ENCODE measurements at regions not wholly inside any gene's neighbourhood (a gene's known extent, or its start where the extent isn't known, plus 50 kb on each side); places are given as distances from the start of the nearest gene placed in this dataset.

GRCh38 chr1:208552928-208553327 is 308.7 kb upstream of the PLXNA2 start:
- no peak for DNase-seq

DNA sequence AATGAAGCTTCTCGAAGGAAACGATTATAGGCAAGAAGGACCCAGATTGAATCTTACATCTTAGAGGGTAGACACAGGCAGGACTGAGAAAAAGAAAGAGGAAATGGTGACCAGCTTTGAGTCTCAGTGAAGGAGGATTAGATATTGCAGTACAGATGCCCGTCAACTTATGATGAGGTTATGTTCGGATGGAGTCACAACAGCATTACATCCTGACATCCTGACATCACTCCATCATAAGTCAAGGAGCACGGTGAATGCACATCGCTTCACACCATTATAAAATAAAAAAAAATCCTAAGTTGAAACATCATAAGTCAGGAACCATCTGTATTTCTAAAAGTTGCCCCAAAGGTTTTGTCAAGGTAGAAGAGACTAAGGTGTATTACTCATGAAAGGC is 312.3 kb upstream of the PLXNA2 start:
- no peak for DNase-seq

GRCh38 chr1:208557046-208557722 is 313.0 kb upstream of the PLXNA2 start:
- DNase-seq = no peak

DNA sequence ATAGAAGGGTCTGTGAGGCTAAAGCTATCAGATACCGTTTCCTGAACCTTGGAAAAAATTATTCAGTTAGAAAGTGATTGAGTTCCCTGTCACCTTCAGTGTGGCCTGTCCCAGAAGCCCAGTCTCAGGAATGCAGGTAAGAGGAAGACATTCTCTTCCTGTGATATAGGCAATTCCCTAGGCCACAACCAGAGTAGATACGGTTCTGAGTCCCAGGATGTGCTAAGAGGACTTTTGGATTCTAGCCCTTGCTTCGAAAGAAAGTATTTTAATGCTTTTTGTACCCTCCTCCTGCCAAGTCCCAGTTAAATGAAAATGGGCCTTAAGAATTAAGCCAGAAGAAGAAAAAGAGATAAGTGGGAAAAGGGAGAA is 313.5 kb upstream of the PLXNA2 start:
- no peak for DNase-seq

DNA sequence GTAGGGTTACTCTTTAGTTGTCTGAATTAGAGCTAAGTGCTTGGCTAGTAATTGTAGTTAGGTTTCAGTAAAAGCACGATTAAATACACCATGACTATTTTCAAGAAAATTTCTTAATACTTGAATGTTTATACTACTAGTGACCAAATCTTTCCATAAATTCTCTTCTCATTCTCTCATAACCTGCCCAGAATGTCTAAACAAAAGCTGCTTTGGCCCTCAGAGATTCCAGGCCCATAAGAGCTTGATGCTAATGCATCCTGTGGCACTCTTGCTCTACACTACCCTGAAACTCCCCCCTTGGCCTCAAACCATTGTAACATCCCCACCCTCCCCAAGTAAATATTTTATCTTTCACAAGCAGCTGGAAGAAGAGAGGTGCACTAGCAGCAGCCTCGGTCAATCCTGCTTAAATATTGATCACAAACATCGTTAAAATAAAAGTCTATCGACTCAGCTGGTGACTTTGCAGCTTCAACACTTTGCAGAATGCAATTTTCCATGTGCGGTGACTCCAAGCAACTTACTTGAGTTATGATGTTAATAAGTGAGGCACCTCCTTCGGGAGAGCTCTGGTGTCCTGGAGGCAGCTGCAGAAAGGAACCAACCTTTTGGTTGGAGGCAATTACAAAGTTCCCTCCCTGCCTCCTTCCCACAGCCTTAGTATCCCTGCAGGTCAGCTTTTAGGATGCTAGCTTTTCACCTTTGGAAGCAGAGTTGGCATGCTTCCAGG is 315.6 kb upstream of the PLXNA2 start:
- no peak for DNase-seq

DNA sequence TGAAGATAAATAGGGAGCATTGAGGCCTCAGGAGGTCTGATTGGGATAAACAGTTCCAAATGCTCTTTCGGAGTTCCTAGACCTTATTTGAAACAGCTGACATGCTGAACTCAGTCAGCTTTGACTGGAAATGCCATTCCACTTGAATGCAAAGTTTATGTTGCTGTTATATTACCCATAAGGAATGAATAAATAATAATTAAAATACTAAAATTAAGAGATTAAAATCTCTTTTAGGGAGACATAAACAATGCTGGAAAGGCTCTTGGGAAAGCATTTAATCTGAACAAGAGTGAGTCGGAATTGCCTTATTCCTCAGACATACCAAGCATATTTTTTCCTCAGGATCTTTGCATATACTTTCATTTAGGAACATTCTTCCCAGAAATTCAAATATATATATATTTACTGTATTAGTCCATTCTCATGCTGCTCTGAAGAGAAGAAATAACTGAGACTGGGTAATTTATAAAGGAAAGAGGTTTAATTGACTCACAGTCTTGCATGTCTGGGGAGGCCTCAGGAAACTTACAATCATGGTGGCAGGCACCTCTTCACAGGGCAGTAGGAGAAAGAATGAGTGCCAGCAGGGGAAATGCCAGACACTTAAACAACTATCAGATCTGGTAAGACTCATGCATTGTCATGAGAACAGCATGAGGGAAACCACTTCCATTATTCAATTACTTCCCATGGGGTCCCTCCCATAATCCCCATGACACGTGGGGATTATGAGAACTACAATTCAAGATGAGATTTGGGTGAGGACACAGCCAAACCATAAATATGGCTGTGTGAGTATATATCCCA is 318.2 kb upstream of the PLXNA2 start:
- no peak for DNase-seq

DNA sequence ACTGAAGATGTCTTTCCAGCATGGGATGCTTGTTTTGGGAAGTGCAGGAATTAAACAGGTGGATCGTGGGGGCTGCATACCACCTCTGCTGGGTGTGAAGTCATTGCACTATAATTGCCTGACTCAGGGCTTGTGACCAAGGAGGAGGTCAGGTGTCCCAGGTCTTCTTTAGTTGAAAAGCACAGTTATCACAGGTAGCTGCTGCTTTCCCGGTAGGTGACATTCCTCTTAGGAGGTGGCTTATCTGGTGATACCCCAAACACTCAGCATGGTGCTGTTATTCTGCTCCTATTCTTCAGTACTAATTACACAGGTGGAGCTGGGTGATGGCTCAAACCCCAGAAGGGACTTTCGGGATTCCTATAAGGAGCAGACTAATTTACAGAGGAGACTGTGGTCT is 320.3 kb upstream of the PLXNA2 start:
- DNase-seq = no peak

- DNase-seq = no peak
These were observed 321.7 kb upstream of the PLXNA2 start for GRCh38 chr1:208565756-208566440.

DNA sequence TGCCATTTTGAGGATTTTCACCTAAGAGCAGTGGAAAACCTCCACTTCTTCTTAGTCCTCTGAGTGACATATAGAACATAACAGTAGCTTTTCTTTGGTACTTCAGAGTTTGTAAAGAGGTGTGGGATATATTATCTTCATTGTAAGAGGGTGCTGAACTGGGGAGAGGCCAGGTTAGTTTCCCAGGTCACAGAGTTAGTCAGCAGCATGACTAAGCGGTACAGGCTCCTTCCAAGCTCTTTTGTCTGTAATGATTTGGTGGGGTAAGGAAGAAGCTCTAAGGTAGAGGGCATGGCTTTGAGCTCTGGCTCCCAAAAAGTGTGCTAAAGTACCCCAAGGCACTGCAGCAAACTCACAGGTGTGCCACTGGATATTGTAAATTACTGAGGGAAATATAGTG is 325.0 kb upstream of the PLXNA2 start:
- DNase-seq = no peak

- DNase-seq = no peak
These were observed 326.2 kb upstream of the PLXNA2 start for GRCh38 chr1:208570362-208570761.

DNA sequence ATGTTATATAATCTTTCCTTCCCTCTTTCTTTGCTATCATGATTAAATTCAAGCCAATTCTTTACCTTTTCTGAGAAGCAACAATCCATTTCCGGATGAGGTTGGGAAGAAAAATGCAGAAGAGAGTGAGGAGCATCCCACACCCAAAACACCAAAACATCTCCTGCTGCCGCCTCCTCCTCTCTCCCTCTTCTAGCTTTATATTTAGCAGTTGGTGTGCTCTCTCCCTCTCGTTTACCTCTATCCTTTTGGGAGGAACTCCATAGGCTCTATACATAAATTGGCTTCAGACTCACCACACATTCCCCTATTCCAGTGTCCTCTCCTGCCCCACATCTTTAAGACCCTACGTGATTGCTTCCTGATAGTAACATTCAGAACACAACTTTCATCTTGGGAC is 332.2 kb upstream of the PLXNA2 start:
- no peak for DNase-seq

GRCh38 chr1:208577381-208577905 is 333.3 kb upstream of the PLXNA2 start:
- no peak for DNase-seq

DNA sequence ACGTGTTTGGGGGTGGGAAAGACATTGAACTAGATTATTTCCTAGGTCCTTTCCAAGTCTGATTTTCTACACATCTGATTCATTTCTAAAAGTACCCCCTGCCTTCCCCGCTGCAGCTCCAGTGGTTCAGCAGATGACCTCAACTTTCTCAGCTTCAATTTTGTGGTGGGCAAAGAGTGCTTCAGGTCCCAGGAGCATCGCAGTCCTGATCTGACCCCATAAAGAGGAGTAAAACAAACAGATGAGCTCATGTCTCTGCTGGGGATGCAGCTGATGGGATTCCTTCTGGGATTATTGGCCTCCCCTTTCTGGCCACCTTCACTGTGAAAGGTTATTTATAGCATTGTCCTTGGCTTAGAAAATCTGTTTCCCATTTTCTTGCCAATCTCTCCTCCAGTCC is 337.0 kb upstream of the PLXNA2 start:
- no peak for DNase-seq

GRCh38 chr1:208581667-208582066 is 337.5 kb upstream of the PLXNA2 start:
- no peak for DNase-seq

GRCh38 chr1:208584167-208584755 is 340.1 kb upstream of the PLXNA2 start:
- DNase-seq = no peak

DNA sequence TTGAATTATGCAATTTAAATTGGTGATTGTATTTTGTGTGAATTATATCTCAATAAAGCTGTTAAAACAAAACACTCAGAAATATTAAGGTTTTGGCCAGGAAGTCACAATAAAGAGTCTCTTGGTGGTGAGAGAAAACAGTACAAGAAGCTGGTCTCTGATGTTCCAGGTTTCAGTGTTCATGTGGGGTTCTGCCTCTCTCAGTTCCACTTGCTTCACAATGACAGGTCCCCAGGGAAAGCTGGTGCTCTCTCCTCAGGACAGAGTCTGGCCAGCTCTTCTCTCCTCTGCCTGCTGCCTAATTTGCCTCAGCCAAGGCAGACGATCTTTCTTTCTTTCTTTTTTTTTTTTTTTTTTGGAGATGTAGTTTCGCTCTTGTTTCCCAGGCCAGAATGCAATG is 342.9 kb upstream of the PLXNA2 start:
- no peak for DNase-seq

- DNase-seq = no peak
These were observed 349.3 kb upstream of the PLXNA2 start for GRCh38 chr1:208593306-208594006.

- DNase-seq = no peak
These were observed 351.1 kb upstream of the PLXNA2 start for GRCh38 chr1:208595236-208595635.

GRCh38 chr1:208595745-208596144 is 351.6 kb upstream of the PLXNA2 start:
- DNase-seq = no peak

DNA sequence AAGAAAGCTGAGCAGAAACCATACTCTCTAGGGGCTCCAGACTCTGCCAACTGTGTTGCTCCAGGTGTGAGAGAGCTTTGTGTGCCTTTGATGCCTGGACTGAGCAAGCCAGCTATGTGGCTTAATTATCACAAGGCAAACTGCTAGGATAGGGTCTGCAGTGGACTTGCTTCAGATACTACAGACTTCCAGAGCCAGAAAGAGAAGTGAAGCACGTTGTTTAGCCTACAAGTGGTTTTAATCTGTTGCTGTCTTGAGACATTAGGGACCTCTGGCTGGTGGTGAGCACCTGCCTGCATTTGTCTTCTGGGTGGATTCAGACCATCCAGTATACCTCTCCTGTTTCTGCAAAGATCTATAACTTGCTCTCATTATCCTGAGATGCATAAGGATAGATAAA is 353.4 kb upstream of the PLXNA2 start:
- no peak for DNase-seq

DNA sequence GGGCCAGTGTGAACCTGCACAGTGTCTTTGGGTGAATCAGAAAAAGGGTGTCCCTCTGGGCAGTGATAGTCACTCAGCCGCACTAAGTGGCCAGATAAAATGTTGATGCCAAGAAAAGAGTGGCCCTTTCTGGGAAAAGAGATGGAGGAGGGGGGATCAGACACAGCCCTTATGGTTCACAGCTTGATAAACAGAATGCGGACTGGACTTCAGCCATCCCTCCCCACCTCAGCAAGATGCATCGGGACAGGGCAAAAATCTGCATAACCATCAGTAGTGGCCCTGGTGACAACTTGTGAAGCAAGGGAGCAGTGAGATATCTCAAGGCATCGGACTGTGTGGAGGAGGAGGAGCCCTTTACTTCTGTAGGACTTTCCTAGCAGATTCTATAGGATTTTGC is 353.8 kb upstream of the PLXNA2 start:
- no peak for DNase-seq

DNA sequence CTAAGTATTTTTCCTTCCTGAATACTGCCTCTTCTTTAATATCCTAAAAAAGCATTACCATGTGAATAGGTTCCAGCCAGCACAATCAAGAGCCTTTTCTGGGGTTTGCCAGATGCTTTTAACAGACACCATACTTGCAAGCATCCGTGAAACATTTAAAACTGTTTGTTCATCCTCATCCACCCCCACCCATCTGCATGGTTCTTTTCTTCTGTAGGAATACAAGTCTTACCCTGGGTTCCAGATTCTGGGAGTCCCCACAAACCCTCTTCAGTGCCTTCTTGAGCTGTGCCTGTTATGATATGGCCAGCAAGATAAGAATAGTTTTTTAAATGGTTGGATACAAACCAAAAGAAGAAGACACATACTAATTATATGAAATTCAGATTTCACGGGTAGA is 354.9 kb upstream of the PLXNA2 start:
- DNase-seq = no peak

Measured in activated gamma-delta T cell treated with Interleukin-2 at 50 U/mL for 16 hours (primary cell).